ENCODE measurements at regions not wholly inside any gene's neighbourhood (a gene's known extent, or its start where the extent isn't known, plus 50 kb on each side); places are given as distances from the start of the nearest gene placed in this dataset.

GRCh38 chr15:38071211-38071972, 137.0 kb downstream of the TMCO5A start:
- ChIA-PET CTCF (no interaction called here), POLR2A (no interaction called here)

GRCh38 chr15:38072007-38072347, 137.5 kb downstream of the TMCO5A start:
- ChIA-PET POLR2A (no interaction called here), CTCF (no interaction called here)

- ChIA-PET CTCF (no interaction called here), POLR2A (no interaction called here)
Observed at GRCh38 chr15:38072348-38073177, 138.1 kb downstream of the TMCO5A start.

GRCh38 chr15:38073178-38073946, 138.9 kb downstream of the TMCO5A start:
- CTCF ChIA-PET: no interaction called here
- POLR2A ChIA-PET: no interaction called here

GRCh38 chr15:38074029-38074428, 139.6 kb downstream of the TMCO5A start:
- POLR2A ChIA-PET: no interaction called here
- CTCF ChIA-PET: no interaction called here

- ChIA-PET POLR2A (interaction anchor here (0.6 kb wide), 1 partner anchor 11 kb away, joined by 3 read pairs; no protein-coding TSS in a partner anchor), CTCF (no interaction called here)
Observed at GRCh38 chr15:38075466-38075865, 141.0 kb downstream of the TMCO5A start.

- ChIA-PET CTCF (no interaction called here), POLR2A (no interaction called here)
Observed at GRCh38 chr15:38076786-38077185, 142.3 kb downstream of the TMCO5A start.

- CTCF ChIA-PET: no interaction called here
- POLR2A ChIA-PET: no interaction called here
Observed at GRCh38 chr15:38079236-38079635, 144.8 kb downstream of the TMCO5A start.

- CTCF ChIA-PET: no interaction called here
- POLR2A ChIA-PET: no interaction called here
Observed at GRCh38 chr15:38080651-38081275, 146.3 kb downstream of the TMCO5A start.

GRCh38 chr15:38084289-38084688, 149.8 kb downstream of the TMCO5A start:
- POLR2A ChIA-PET: no interaction called here

GRCh38 chr15:38085114-38085513, 150.7 kb downstream of the TMCO5A start:
- POLR2A ChIA-PET: no interaction called here

More at GRCh38 chr15:38084289-38084688, 149.8 kb downstream of the TMCO5A start:
- CTCF ChIA-PET: no interaction called here

GRCh38 chr15:38085931-38086568, 151.6 kb downstream of the TMCO5A start:
- CTCF ChIA-PET: no interaction called here
- POLR2A ChIA-PET: interaction anchor here (0.6 kb wide), 1 partner anchor 11 kb away, joined by 3 read pairs; no protein-coding TSS in a partner anchor

More at GRCh38 chr15:38085114-38085513, 150.7 kb downstream of the TMCO5A start:
- CTCF ChIA-PET: no interaction called here

GRCh38 chr15:38086611-38087010, 152.2 kb downstream of the TMCO5A start:
- ChIA-PET CTCF (no interaction called here), POLR2A (interaction anchor here (0.6 kb wide), 1 partner anchor 11 kb away, joined by 3 read pairs; no protein-coding TSS in a partner anchor)

- ChIA-PET POLR2A (no interaction called here), CTCF (no interaction called here)
Observed at GRCh38 chr15:38088971-38089370, 154.5 kb downstream of the TMCO5A start.

- CTCF ChIA-PET: no interaction called here
- POLR2A ChIA-PET: no interaction called here
Observed at GRCh38 chr15:38090223-38090622, 155.8 kb downstream of the TMCO5A start.

GRCh38 chr15:38090678-38091077, 156.2 kb downstream of the TMCO5A start:
- CTCF ChIA-PET: no interaction called here
- POLR2A ChIA-PET: no interaction called here

- ChIA-PET CTCF (no interaction called here), POLR2A (no interaction called here)
Observed at GRCh38 chr15:38091078-38091645, 156.7 kb downstream of the TMCO5A start.

- POLR2A ChIA-PET: no interaction called here
- CTCF ChIA-PET: no interaction called here
Observed at GRCh38 chr15:38093931-38094330, 158.7 kb upstream of the SPRED1 start.

GRCh38 chr15:38102972-38103371, 149.7 kb upstream of the SPRED1 start:
- ChIA-PET POLR2A (no interaction called here), CTCF (interaction anchor here (0.7 kb wide), 1 partner anchor 88 kb away, joined by 3 read pairs; no protein-coding TSS in a partner anchor)
